ENCODE measurements at regions not wholly inside any gene's neighbourhood (a gene's known extent, or its start where the extent isn't known, plus 50 kb on each side); places are given as distances from the start of the nearest gene placed in this dataset.
"Not testable (repeated sequence)": the region's sequence is repeated elsewhere in the genome, so short reads cannot be mapped to it uniquely, and the experiment has no call there.

- no peak for DNase-seq
These were observed 143.9 kb downstream of the CYP26B1 start for GRCh38 chr2:72003796-72004195.

GRCh38 chr2:72003124-72003523 is 144.5 kb downstream of the CYP26B1 start:
- DNase-seq: no peak

GRCh38 chr2:72001937-72002690 is 145.5 kb downstream of the CYP26B1 start:
- DNase-seq: no peak

- DNase-seq: no peak
These were observed 147.6 kb downstream of the CYP26B1 start for GRCh38 chr2:72000110-72000509.

GRCh38 chr2:71999580-71999979 is 148.1 kb downstream of the CYP26B1 start:
- no peak for DNase-seq

GRCh38 chr2:71997843-71998242 is 149.8 kb downstream of the CYP26B1 start:
- DNase-seq: no peak

- no peak for DNase-seq
These were observed 152.5 kb downstream of the CYP26B1 start for GRCh38 chr2:71995067-71995665.

GRCh38 chr2:71992036-71992435 is 155.6 kb downstream of the CYP26B1 start:
- DNase-seq: no peak

- DNase-seq: no peak
These were observed 156.3 kb downstream of the CYP26B1 start for GRCh38 chr2:71991397-71991796.

- DNase-seq: no peak
These were observed 156.8 kb downstream of the CYP26B1 start for GRCh38 chr2:71990826-71991225.

GRCh38 chr2:71990122-71990521 is 157.5 kb downstream of the CYP26B1 start:
- DNase-seq: no peak

- no peak for DNase-seq
These were observed 158.0 kb downstream of the CYP26B1 start for GRCh38 chr2:71989671-71990070.

GRCh38 chr2:71988170-71988569 is 159.5 kb downstream of the CYP26B1 start:
- no peak for DNase-seq

- no peak for DNase-seq
These were observed 171.0 kb downstream of the CYP26B1 start for GRCh38 chr2:71976685-71977084.

GRCh38 chr2:71974846-71975245 is 172.8 kb downstream of the CYP26B1 start:
- DNase-seq: no peak

- no peak for DNase-seq
These were observed 176.2 kb downstream of the CYP26B1 start for GRCh38 chr2:71971493-71971892.

- DNase-seq: no peak
These were observed 182.1 kb downstream of the CYP26B1 start for GRCh38 chr2:71965530-71965929.

- no peak for DNase-seq
These were observed 184.6 kb downstream of the CYP26B1 start for GRCh38 chr2:71962911-71963694.

- DNase-seq: no peak
These were observed 185.3 kb downstream of the CYP26B1 start for GRCh38 chr2:71962350-71962749.

GRCh38 chr2:71961289-71962027 is 186.2 kb downstream of the CYP26B1 start:
- no peak for DNase-seq

- no peak for DNase-seq
These were observed 188.2 kb downstream of the CYP26B1 start for GRCh38 chr2:71959494-71959893.

- DNase-seq: not testable (repeated sequence)
These were observed 189.2 kb downstream of the CYP26B1 start for GRCh38 chr2:71958426-71958825.

- no peak for DNase-seq
These were observed 195.0 kb downstream of the CYP26B1 start for GRCh38 chr2:71952572-71953188.
